Stomach (tissue), 4 donors: ENCODE measurements at regions not wholly inside any gene's neighbourhood (a gene's known extent, or its start where the extent isn't known, plus 50 kb on each side); places are given as distances from the start of the nearest gene placed in this dataset.

ENCODE experiments used
- CTCF ChIP-seq, 7 experiments: fragments of 450-650 bp in 4 of 7; fragments of 200-600 bp in 3 of 7; sonication (generic) in 3 of 7; IDR thresholded peaks; one replicate each; pipeline ENCODE4 v1.5.1; 2016 to 2019; ENCODE audit warnings: antibody characterized with exemption in 7 of 7, control low read depth in 2 of 7, mild to moderate bottlenecking in 1 of 7
- POLR2AphosphoS5 ChIP-seq, 3 donors: sonication (generic); formaldehyde crosslinking; IDR thresholded peaks; one replicate each; pipeline ENCODE4 v1.6.1; 2016; ENCODE audit warnings: antibody characterized with exemption in 3 of 3

- TF ChIP-seq POLR2AphosphoS5 (IDR thresholded peaks at IDR 0.05): no peak
- TF ChIP-seq CTCF (IDR thresholded peaks at IDR 0.05): no peak
Measured at GRCh38 chr4:159698336-159698735, 595.5 kb downstream of the RAPGEF2 start.
